ENCODE measurements at regions not wholly inside any gene's neighbourhood (a gene's known extent, or its start where the extent isn't known, plus 50 kb on each side); places are given as distances from the start of the nearest gene placed in this dataset.
"Not testable (repeated sequence)": the region's sequence is repeated elsewhere in the genome, so short reads cannot be mapped to it uniquely, and the experiment has no call there.

DNA sequence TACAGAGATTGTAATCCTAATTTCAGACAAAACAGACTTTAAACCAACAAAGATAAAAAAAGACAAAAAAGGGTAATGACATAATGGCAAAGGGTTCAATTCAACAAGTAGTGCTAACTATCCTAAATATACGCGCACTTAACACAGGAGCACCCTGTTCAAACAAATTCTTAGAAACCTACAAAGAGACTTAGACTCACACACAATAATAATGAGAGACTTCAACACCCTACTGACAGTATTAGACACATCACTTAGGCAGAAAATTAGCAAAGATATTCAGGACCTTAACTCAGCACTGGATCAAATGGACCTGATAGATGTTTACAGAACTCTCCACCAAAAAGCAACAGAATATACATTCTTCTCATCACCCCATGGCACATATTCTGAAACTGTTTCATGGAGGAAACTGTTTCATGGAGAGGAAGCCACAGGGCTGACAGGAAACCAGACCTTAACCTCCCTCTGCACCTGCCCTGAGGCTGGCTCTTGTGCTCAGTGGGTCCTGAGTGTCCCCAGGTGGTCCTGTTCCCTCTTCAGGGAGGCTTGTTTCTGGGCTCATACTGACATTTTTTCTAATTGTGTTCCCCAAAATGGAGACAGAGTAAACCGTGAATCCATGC lies 54.7 kb downstream of the OR4M2 start:
- not testable (repeated sequence) for H3K4me3 ChIP-seq (ENCODE audit: low read depth, low read length)

DNA sequence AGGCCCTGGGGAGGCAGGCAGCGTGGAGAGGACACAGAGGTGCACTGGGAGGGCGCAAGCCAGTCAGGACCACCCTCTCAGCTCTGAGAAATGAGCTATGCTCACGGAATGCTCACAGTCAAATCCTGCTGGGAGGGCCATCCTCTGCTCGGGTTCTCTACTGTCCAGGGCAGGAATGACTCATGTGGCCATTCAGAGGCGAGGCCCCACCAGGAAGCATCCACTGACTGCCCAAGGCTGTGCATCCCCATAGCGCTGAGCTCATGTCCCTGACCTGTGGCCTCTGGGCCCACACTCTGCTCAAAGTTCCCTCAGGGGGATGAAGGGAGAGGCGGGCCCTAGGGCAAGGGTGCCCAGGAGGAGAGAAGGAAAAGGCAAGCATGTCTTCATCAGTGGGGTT lies 57.2 kb downstream of the OR4M2 start:
- not testable (repeated sequence) for H3K4me3 ChIP-seq (ENCODE audit: low read depth, low read length)

DNA sequence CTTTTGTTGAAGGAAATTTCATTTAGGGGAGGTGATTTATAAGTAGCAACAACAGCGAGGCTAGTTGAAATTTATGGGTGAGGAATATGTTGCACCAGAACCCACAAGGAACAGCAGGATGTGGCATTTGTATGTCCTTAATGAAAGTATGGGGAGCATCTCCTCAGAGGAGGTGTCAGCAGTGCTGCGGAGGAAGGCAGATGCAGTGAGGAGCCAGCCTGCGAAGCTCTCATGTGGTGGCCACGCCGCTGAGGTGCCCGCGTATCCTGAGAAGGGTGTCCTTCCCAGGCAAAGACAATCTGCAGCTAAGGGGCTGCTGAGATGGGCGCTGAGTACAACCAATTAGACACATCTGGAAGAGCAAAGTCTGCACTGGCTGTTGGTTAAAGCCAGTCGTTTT lies 60.8 kb downstream of the OR4M2 start:
- not testable (repeated sequence) for H3K4me3 ChIP-seq (ENCODE audit: low read depth, low read length)

DNA sequence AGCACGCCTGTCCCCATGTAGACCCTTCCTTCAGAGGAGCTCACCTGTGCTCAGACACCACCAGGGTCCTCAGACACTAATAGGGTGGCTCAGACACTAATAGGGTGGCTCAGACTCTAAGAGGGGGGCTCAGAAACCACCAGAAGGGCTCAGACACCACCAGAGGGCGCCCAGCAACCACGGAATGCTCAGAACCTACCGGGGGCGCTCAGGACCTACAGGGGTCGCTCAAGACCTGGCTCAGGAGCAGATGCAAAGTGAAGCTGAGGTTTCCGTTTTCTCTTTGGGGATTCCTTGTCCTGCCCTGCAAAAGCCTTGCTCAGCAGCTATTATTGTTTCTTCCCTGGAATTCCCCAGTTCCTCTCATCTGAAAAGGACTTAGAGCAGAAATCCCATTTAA lies 67.8 kb downstream of the OR4M2 start:
- not testable (repeated sequence) for H3K4me3 ChIP-seq (ENCODE audit: low read depth, low read length)

DNA sequence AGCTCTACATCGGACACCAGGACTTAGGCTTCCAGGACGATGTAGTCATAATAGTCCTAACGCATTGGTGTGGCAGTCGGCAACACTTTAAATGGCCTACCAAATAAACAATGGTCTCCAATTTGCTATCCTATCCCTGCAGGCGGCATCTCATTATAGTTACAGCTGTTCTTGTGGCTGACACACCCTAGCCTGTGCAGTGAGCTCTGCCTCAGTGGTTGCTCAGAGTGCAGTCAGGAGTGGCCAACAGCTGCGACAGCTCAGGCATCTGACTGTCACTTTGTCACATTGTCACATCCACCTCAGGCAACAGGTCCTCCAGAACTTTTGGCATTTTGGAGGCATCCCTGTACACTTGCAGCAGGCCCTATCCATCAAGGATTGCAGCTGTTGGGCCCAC lies 77.9 kb downstream of the OR4M2 start:
- H3K4me3 ChIP-seq (ENCODE audit: low read depth, low read length): not testable (repeated sequence)

DNA sequence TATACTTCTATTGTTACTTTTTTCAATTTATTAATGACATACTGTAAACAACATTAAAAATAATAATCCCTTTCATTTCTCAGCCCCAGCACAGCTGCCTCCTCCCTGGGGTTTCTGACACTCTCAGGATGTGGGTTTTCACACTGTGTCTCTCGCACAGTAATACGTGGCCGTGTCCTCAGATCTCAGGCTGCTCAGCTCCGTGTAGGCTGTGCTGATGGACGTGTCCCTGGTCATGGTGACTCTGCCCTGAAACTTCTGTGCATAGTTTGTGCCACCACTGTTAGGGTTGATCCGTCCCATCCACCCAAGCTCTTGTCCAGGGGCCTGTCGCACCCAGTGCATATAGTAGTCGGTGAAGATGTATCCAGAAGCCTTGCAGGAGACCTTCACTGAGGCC lies 80.0 kb downstream of the OR4M2 start:
- H3K4me3 ChIP-seq (ENCODE audit: low read depth, low read length): not testable (repeated sequence)

DNA sequence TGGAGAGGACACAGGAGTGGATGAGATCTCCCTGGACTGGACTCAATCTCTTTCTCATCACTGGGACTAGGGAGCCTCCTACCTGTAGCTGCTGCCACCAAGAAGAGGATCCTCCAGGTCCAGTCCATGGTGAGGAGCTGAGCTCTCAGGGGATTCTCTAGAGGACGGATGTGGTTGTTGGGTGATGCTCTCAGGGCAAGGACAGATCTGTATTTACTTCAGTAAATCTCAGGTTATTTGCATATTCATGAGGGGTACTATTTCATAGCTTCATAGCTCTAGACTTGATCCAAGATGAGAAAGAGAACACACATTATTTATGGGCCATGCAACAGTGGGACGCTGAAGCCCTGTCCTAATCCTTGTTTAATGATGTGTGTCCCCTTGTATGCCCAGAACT lies 80.4 kb downstream of the OR4M2 start:
- H3K4me3 ChIP-seq (ENCODE audit: low read depth, low read length): not testable (repeated sequence)

DNA sequence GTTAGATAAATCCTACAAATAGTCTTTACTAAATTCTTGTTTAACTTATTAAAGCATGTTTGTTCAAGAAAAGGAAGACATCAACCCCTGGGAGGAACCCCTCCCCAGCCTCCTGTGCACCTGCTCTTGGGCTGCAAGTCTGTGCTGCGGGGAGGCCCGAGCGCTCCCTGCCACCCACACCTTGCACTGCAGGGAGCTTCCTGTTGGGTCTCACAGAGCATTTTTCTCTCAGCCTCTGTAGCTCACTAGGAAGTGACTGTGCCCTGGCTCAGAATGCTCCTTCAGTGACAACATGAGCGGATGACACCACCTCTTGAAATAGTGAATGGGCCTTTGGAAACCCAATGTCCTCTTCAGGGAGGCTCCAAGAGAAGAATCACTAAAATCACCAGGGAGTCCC lies 81.1 kb downstream of the OR4M2 start:
- H3K4me3 ChIP-seq (ENCODE audit: low read depth, low read length): not testable (repeated sequence)

DNA sequence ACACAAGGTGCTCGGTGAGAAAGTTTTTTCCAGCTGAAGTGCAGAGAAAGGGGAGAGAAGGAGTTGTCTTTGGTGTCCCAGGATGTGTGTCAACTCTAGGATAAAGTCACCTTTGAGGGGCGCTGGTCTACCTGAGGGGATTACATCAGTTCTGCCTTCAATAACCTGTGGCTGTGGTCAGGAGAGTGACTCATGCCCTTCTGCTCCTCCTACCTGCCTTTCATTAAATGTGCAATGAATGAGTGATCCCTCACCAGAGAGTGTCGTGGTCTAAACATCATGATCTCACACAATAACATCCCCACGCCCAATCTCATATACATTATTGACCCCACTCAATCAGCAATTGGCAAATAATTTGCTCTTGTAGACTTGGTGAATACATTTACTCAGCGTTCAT lies 83.4 kb downstream of the OR4M2 start:
- H3K4me3 ChIP-seq (ENCODE audit: low read depth, low read length): not testable (repeated sequence)

DNA sequence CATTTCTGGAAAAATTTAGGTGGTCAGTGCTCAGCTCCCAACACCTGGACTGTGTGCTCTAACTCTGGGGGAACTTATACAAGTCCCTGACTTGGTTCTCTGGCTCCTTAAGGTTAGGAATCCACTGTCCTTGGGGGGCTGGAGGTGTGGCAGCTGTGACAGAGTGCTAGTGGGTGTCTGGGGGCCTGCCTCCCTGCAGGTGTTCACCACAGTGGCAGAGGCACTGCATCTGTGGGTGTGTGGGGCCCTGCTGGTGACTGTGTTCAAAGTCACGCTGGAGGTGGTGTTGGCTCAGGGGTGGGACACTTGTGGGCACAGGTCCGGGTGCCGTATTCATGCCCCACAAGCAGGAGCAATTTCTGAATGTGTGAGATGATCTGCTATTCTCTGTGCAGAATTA lies 87.2 kb downstream of the OR4M2 start:
- H3K4me3 ChIP-seq (ENCODE audit: low read depth, low read length): not testable (repeated sequence)

DNA sequence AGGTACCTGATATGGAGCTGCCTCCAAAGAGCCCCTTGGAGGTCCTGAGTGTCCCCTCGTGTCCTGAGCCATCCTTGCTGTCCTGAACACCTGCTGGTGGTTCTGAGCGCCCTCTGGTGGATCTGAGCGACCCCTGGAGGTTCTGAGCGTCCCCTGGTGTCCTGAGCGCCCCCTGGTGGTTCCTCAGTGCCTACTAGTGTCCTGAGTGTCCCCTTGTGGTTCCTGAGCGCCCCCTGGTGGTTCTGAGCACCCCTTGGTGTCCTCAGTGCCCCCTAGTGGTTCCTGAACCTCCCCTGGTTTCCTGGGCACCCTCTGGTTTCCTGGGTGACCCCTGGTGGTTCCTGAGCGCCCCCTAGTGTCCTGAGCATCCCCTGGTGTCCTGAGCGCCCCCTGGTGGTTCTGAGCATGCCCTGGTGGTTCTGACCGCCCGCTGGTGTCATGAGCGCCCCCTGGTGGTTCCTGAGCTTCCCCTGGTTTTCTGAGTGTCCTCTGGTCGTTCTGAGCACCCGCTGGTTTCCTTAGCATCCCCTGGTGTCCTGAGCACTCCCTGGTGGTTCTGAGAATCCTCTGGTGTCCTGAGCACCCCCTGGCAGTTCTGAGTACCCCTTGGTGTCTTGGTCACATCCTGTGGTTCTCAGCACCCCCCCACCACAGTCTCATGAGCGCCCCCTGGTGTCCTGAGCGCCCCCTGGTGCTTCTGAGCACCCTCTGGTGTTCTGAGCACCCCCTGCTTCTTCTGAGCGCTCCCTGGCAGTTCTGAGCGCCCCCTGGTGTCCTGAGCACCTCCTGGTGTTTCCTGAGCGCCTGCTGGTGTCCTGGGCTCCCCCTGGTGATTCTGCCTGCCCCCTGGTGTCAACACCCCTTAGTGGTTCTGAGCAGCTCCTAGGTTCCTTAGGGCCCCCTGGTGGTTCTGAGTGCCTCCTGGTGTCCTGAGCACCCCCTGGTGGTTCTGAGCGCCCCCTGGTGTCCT lies 93.0 kb downstream of the OR4M2 start:
- H3K4me3 ChIP-seq (ENCODE audit: low read depth, low read length): not testable (repeated sequence)

DNA sequence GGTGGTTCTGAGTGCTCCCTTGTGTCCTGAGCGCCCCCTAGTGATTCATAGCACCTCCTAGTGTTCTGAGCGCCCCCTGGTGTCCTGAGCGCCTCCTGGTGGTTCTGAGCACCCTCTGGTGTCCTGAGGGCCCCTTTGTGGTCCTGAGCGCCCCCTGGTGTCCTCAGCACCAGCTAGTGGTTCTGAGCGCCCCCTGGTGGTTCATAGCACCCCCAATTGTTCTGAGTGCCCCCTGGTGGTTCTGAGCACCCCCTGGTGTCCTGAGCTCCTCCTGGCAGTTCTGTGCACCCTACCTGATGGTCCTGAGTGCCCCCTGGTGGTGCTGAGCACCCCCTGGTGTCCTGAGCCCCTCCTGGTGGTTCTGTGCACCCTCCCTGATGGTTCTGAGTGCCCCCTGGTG lies 93.8 kb downstream of the OR4M2 start:
- H3K4me3 ChIP-seq (ENCODE audit: low read depth, low read length): not testable (repeated sequence)

DNA sequence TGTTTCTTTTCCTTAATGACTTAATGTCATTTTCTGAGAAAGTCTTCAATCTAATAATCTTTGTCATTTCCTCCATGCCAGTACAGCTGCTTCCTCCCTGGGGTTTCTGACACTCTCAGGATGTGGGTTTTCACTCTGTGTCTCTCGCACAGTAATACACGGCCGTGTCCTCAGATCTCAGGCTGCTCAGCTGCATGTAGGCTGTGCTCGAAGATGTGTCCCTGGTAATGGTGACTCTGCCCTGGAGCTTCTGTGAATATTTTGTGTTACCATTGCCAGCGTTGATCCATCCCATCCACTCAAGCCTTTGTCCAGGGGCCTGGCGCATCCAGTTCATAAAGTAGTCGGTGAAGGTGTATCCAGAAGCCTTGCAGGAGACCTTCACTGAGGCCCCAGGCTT lies 97.6 kb downstream of the OR4M2 start:
- H3K4me3 ChIP-seq (ENCODE audit: low read depth, low read length): not testable (repeated sequence)

DNA sequence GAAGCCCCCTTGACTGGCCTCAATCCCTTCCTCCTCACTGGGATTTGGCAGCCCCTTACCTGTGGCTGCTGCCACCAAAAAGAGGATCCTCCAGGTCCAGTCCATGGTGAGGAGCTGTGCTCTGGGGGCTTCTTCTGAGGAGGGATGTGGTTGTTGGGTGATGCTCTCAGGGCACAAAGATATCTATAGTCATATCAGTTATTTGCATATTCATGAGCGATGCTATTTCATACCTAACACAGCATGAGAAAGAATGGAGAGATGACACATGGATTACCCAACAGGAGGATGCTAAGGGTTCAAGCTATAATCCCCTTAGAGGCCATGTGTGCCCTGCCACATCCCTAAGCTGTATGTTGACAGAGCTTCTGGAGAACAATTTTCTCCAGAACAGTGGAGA lies 98.1 kb downstream of the OR4M2 start:
- not testable (repeated sequence) for H3K4me3 ChIP-seq (ENCODE audit: low read depth, low read length)

DNA sequence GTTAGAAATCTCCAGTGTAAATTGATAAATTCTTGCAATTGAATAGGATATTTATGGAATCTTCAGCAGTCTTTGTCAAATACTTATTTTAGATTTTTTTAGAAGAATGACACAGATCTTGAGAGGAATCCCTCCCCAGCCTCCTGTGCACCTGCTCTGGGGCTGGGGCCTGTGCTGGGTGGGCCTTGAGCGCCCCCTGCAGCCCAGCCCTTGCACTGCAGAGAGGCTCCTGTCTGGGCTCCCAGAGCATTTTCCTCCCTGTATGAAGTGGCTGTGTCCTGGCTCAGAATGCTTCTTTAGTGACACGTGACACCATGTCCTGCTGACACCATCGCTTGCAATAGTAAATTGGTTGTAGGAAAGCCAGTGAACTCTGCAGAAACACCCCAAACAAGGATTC lies 98.7 kb downstream of the OR4M2 start:
- H3K4me3 ChIP-seq (ENCODE audit: low read depth, low read length): not testable (repeated sequence)

DNA sequence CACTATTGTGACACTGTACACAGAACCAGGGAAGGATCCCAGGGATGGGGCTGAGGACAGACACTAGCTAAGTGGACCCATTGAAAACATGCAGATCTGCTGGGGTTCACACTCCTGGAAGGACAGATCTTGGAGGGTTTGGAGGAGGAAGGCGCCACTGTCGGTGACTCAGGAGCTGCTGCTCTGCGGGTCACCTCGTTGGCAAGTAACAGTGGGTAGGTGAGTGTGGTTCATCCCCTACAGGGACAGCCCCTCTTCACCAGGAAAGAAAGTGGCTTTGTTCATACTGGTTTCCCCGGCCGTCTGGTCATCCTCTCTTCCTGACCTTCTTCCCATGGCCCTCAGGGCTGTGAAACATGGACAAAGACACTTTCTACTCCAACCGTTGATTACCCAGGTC lies 100.3 kb downstream of the OR4M2 start:
- H3K4me3 ChIP-seq (ENCODE audit: low read depth, low read length): not testable (repeated sequence)

DNA sequence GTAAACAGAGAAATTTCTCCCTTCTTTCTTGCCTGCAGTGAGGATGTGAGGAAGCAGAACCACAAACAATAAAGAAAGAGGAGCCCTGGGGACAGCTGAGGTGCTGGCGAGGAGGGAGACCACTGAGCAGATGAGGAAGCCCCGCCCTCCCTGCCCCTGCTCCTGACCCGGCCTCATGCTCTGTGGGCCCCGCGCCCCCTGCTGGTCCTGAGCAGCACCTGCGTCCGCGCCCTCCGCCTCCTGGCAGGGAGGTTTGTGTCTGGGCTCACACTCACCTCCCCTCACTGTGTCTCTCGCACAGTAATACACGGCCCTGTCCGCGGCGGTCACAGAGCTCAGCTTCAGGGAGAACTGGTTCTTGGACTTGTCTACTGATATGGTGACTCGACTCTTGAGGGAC lies 104.4 kb downstream of the OR4M2 start:
- not testable (repeated sequence) for H3K4me3 ChIP-seq (ENCODE audit: low read depth, low read length)

DNA sequence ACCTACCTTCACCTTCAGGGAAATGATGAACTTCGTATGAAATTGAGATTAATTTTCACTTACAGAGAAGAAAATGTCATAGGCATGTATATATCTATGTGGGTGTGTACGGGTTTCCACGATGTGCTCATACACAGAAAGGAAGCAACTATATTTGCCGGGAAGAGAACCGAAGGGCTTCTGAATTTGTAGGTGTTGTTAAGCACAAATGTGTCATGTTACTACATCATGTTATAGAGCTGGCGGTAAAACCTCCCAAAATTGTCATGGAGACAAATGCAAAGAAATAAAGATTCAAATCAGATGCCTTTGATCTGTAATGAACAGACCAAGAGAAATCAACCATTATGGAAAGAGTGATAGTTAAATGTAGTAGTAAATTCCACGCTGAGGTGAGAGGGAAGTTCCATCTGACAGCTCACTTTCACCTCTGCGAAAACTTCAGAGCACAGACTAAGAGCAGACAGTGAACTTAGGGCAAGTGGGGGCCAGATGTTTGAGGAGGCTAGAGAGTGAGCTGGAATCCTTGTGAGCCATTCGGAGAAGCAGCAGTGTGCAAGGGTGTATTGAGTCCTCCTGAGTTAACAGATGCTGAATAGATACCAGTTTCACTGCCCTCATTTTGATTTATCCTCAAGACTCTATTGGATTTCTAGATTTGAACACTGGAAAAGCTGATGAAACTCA lies 106.7 kb downstream of the OR4M2 start:
- H3K4me3 ChIP-seq (ENCODE audit: low read depth, low read length): not testable (repeated sequence)

DNA sequence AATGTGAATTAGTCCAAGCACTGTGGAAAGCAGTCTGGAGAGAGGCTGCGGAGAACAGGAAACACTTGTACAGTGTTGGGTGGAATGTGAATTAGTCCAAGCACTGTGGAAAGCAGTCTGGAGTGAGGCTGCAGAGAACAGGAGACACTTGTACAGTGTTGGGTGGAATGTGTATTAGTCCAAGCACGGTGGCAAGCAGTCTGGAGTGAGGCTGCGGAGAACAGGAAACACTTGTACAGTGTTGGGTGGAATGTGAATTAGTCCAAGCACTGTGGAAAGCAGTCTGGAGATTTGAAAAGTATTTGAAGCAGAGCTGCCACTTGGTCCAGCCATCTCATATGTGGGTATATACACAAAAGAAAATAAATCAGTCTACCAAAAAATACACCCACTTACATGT lies 111.5 kb downstream of the OR4M2 start:
- H3K4me3 ChIP-seq (ENCODE audit: low read depth, low read length): not testable (repeated sequence)

DNA sequence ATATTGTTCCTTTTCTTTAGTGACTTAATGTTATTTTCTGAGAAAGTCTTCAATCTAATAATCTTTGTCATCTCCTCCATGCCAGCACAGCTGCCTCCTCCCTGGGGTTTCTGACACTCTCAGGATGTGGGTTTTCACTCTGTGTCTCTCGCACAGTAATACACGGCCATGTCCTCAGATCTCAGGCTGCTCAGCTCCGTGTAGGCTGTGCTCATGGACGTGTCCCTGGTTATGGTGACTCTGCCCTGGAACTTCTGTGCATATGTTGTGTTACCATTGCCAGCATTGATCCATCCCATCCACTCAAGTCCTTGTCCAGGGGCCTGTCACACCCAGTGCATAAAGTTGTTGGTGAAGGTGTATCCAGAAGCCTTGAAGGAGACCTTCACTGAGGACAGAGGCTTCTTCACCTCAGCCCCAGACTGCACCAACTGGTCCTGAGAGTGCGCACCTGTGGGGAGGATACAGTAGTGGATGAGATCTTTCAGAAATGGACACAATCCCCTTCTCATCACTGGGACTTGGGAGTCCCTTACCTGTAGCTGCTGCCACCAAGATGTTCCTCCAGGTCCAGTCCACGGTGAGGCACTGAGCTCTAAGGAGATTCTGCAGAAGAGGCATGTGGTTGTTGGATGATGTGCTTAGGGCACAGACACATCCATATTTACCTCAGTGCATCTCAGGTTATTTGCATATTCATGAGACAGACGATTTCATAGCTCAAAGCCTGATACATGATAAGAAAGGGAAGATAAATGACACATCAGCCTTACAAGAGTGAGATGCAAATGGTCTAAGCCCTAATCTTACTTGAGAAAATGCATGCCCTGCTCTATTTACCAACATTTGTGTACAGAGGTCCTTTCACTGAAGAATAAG lies 114.7 kb downstream of the OR4M2 start:
- not testable (repeated sequence) for H3K4me3 ChIP-seq (ENCODE audit: low read depth, low read length)

DNA sequence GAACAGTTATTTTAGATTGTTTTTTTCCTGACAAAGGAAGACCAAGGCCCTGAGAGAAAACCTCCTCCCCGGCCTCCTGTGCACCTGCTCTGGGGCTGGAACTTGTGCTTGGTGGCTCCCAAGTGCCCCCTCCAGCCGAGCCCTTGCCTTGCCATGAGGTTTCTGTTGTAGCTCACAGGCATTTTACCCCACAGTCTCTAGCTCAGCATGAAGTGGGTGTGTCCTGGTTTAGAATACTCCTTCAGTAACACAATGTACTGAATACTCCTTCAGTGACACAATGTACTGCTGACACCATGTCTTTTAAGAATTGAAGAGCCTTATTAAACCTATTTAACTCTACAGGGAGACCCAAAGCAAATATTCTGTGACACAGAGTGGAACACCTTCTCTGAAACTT lies 116.1 kb downstream of the OR4M2 start:
- not testable (repeated sequence) for H3K4me3 ChIP-seq (ENCODE audit: low read depth, low read length)
